Spleen (tissue), 11 donors: ENCODE measurements at regions not wholly inside any gene's neighbourhood (a gene's known extent, or its start where the extent isn't known, plus 50 kb on each side); places are given as distances from the start of the nearest gene placed in this dataset.
"Not testable (repeated sequence)": the region's sequence is repeated elsewhere in the genome, so short reads cannot be mapped to it uniquely, and the experiment has no call there.

Source experiments
- DNase-seq: peaks from one replicate; pipeline ENCODE4 v3.0.0-alpha.2; 2020
- H3K27ac ChIP-seq, 8 donors: fragments of 200-600 bp; sonication (generic) in 7 of 8; 1 replicate in 4 of 8; 2 replicates in 4 of 8; pipeline versions ENCODE4 v1.5.0 to v1.8.0; 2016 to 2021; ENCODE audit warnings: inconsistent platforms in 4 of 8, mild to moderate bottlenecking in 4 of 8, moderate library complexity in 1 of 8
- H3K27me3 ChIP-seq, 7 donors: fragments of 200-600 bp; sonication (generic) in 6 of 7; replicated peaks in 1 of 7; 1 replicate in 4 of 7; 2 replicates in 3 of 7; pipeline versions ENCODE4 v1.5.0 to v1.8.0; 2016 to 2021; ENCODE audit warnings: inconsistent platforms in 3 of 7, mild to moderate bottlenecking in 1 of 7
- H3K36me3 ChIP-seq, 6 donors: fragments of 200-600 bp; sonication (generic) in 5 of 6; 1 replicate in 4 of 6; 2 replicates in 2 of 6; pipeline versions ENCODE4 v1.5.0 to v1.8.0; 2016 to 2021; ENCODE audit warnings: inconsistent platforms in 2 of 6
- H3K4me1 ChIP-seq, 6 donors: fragments of 200-600 bp; sonication (generic) in 5 of 6; 1 replicate in 3 of 6; 2 replicates in 3 of 6; pipeline versions ENCODE4 v1.5.0 to v1.8.0; 2016 to 2021; ENCODE audit warnings: inconsistent platforms in 3 of 6
- H3K4me3 ChIP-seq, 8 donors: fragments of 200-600 bp; sonication (generic) in 7 of 8; 1 replicate in 4 of 8; 2 replicates in 4 of 8; pipeline versions ENCODE4 v1.5.0 to v1.8.0; 2016 to 2021; ENCODE audit warnings: inconsistent platforms in 4 of 8, mild to moderate bottlenecking in 4 of 8, moderate library complexity in 2 of 8
- H3K9me3 ChIP-seq, 8 donors: fragments of 200-600 bp; sonication (generic) in 7 of 8; 1 replicate in 4 of 8; 2 replicates in 4 of 8; pipeline versions ENCODE4 v1.5.0 to v1.8.0; 2016 to 2021; ENCODE audit warnings: inconsistent platforms in 4 of 8
- POLR2A ChIP-seq, 3 donors: fragments of 450-650 bp; IDR thresholded peaks; one replicate each; pipeline ENCODE4 v1.5.1; 2017; ENCODE audit warnings: antibody characterized with exemption in 3 of 3, mild to moderate bottlenecking in 1 of 3
- POLR2AphosphoS5 ChIP-seq, 3 donors: sonication (generic); formaldehyde crosslinking; IDR thresholded peaks; one replicate each; pipeline ENCODE4 v1.5.1; 2017; ENCODE audit warnings: antibody characterized with exemption in 3 of 3
- WGBS, 5 donors: extraction: QIAGEN DNeasy Blood & Tissue Kit in 3 of 5; methylation state at CpG; one replicate each; pipeline versions ENCODE4 v1.1.5 to v1.1.7; 2013 to 2018; 5-methylcytosine and 5-hydroxymethylcytosine counted together
- intact Hi-C: fragments of 100-400 bp; cut with DNase I; formaldehyde crosslinking; loops from one replicate; pipeline ENCODE4 v1.15.0; 2023; ENCODE audit warnings: low total_unique reads
- TF ChIP-seq, protein P1 (sequence below), 11 experiments: fragments of 200-600 bp in 7 of 11; fragments of 450-650 bp in 4 of 11; sonication (generic) in 4 of 11; IDR thresholded peaks in 8 of 11; conservative IDR thresholded peaks in 3 of 11; 1 replicate in 7 of 11; 2 replicates in 4 of 11; pipeline versions ENCODE4 v1.4.0 to v1.8.0; 2016 to 2021; ENCODE audit warnings: antibody characterized with exemption in 11 of 11, inconsistent platforms in 4 of 11, mild to moderate bottlenecking in 1 of 11
- donor health status: healthy with polysubstance abuse.
- donor health status: DM: no; HTN: no; CAD: no; lungs with moderate emphysema.
- donor health status: DM: no; HTN: no; CAD: no.
- donor health status: Bipolar disorder and iron deficiency.
- donor health status: healthy.
- donor health status: DM: no; HTN: no; CAD: no.
- donor health status: DM: yes; HTN: yes; CAD: no.

DNA sequence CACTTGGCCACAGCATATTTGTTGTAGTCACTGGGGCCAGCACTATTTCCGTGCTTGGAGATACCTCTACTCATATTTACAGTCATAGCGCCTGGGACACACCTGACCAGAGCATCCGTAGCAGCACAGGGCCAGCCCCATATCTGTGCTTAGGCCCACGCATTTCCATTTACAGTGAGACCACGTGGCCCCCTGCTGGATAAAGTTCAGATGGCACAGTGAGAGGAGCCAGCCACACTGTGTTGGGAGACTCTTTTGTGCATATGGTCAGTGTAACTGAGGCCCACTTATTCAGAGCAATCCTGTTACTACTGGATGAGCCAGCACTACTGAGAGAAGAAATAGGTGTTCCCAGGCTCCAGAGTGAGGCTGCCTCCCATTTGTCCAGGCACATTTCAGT is 455.3 kb downstream of the REEP3 start:
- Histone ChIP-seq H3K9me3 (no peaks in the 10 kb centered on the region), H3K36me3 (no peaks in the 10 kb centered on the region), H3K27me3 (no peaks in the 10 kb centered on the region), H3K4me1 (peaks cover 0 to 3% (median 0%) of the 10 kb centered on the region in 6 donors), H3K4me3 (no peak overlapping the region), H3K27ac (no peak overlapping the region)
- intact Hi-C loops = loop anchor here (5.0 kb wide), 1 partner anchor 104 kb away; no protein-coding TSS in a partner anchor
- no peak for TF ChIP-seq POLR2A (IDR thresholded peaks at IDR 0.05)
- TF ChIP-seq, protein P1, sequence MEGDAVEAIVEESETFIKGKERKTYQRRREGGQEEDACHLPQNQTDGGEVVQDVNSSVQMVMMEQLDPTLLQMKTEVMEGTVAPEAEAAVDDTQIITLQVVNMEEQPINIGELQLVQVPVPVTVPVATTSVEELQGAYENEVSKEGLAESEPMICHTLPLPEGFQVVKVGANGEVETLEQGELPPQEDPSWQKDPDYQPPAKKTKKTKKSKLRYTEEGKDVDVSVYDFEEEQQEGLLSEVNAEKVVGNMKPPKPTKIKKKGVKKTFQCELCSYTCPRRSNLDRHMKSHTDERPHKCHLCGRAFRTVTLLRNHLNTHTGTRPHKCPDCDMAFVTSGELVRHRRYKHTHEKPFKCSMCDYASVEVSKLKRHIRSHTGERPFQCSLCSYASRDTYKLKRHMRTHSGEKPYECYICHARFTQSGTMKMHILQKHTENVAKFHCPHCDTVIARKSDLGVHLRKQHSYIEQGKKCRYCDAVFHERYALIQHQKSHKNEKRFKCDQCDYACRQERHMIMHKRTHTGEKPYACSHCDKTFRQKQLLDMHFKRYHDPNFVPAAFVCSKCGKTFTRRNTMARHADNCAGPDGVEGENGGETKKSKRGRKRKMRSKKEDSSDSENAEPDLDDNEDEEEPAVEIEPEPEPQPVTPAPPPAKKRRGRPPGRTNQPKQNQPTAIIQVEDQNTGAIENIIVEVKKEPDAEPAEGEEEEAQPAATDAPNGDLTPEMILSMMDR (IDR thresholded peaks at IDR 0.05 in 8 of 11, conservative IDR thresholded peaks at IDR 0.05 in 3 of 11) = peak in 10 of 11 experiments; percentile 26 to 67 (median 56)
- no peak for DNase-seq
- 36 to 60% (median 50%) methylated on average over 5 of the region's 5 CpGs for WGBS, 5 donors

DNA sequence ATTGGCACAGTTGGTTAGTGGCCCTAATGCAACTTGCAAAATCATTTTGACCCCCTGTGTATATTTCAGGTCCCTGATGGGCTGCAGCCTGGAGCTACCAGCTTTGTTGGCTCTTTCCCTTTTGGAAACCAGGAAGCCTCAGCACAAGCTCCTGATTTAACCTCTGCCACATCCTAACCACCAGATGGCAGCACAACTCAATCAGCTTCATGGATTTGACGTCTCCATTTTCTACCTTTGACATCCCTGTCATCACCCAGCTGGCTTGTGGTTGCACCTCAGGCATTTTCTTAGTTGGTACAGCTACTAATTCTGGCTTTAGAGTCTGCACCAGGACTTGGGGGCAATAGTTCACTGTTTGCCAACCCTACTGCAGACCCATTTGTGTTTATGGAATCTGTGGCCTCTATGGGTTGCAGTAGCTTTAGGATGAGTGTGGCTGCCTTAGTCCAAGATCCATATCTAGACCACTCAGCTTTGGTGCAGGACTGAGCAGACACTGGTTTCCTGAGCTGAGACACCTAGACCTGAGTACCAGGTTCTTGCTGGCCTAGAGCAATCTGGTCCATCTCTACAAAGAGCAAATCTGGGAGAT is 456.2 kb downstream of the REEP3 start:
- no peak for DNase-seq
- Histone ChIP-seq H3K9me3 (no peaks in the 10 kb centered on the region), H3K36me3 (no peaks in the 10 kb centered on the region), H3K27ac (no peak overlapping the region), H3K4me3 (no peak overlapping the region), H3K4me1 (peaks cover 0 to 3% (median 0%) of the 10 kb centered on the region in 6 donors), H3K27me3 (no peaks in the 10 kb centered on the region)
- 0 to 6% (median 3%) methylated on average over 1 of the region's 1 CpG for WGBS, 5 donors
- TF ChIP-seq POLR2AphosphoS5 (IDR thresholded peaks at IDR 0.05) (no peak), POLR2A (IDR thresholded peaks at IDR 0.05) (no peak)
- TF ChIP-seq, protein P1 (IDR thresholded peaks at IDR 0.05 in 8 of 11, conservative IDR thresholded peaks at IDR 0.05 in 3 of 11) = peak in 8 of 11 experiments; percentile 34 to 65 (median 48)
- intact Hi-C loops = loop anchor here (5.0 kb wide), 1 partner anchor 105 kb away; no protein-coding TSS in a partner anchor

- intact Hi-C loops, H3K9me3 ChIP-seq, H3K4me3 ChIP-seq, H3K27ac ChIP-seq, H3K36me3 ChIP-seq, DNase-seq, H3K27me3 ChIP-seq, H3K4me1 ChIP-seq: not testable (repeated sequence)
- WGBS, 5 donors = 40 to 47% (median 45%) methylated on average over 5 of the region's 5 CpGs
These were observed 459.7 kb downstream of the REEP3 start for GRCh38 chr10:63980870-63981269.

DNA sequence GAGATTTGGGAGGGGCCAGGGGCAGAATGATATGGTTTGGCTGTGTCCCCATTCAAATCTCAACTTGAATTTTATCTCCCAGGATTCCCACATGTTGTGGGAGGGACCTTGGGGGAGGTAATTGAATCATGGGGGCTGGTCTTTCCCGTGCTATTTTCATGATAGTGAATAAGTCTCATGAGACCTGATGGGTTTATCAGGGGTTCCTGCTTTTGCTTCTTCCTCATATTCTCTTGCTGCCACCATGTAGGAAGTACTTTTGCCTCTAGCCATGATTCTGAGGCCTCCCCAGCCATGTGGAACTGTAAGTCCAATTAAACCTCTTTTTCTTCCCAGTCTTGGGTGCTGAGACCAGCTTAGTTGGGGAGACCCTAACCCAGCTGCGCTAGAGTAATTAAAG is 462.9 kb downstream of the REEP3 start:
- H3K4me3 ChIP-seq, H3K27ac ChIP-seq, H3K9me3 ChIP-seq, DNase-seq, H3K27me3 ChIP-seq, intact Hi-C loops, H3K36me3 ChIP-seq: not testable (repeated sequence)
- 42 to 79% (median 48%) methylated on average over 2 of the region's 2 CpGs for whole genome bisulfite sequencing, 5 donors
- peaks cover 0 to 11% (median 4%) of the 10 kb centered on the region in 6 donors for H3K4me1 ChIP-seq

- H3K4me3 ChIP-seq = no peak overlapping the region
- DNase-seq = no peak
- TF ChIP-seq POLR2AphosphoS5 (IDR thresholded peaks at IDR 0.05) = no peak
- TF ChIP-seq, protein P1 (IDR thresholded peaks at IDR 0.05 in 8 of 11, conservative IDR thresholded peaks at IDR 0.05 in 3 of 11) = no peak
- TF ChIP-seq POLR2A (IDR thresholded peaks at IDR 0.05) = no peak
- H3K27me3 ChIP-seq = no peaks in the 10 kb centered on the region
- no peak overlapping the region for H3K27ac ChIP-seq
- H3K9me3 ChIP-seq = peaks cover 0 to 12% (median 1%) of the 10 kb centered on the region in 8 donors
- 74 to 92% (median 81%) methylated on average over 3 of the region's 3 CpGs for WGBS, 5 donors
- H3K4me1 ChIP-seq = peaks cover 0 to 11% (median 4%) of the 10 kb centered on the region in 6 donors
- no peaks in the 10 kb centered on the region for H3K36me3 ChIP-seq
- intact Hi-C loops = no loop called here
These were observed 465.3 kb downstream of the REEP3 start for GRCh38 chr10:63986536-63986935.
